SK-MEL-5 (cell line): ENCODE measurements at regions not wholly inside any gene's neighbourhood (a gene's known extent, or its start where the extent isn't known, plus 50 kb on each side); places are given as distances from the start of the nearest gene placed in this dataset.

Source experiments
- DNase-seq: peaks from one replicate; pipeline ENCODE4 v3.0.0-alpha.2; 2016; ENCODE audit warnings: low read depth, low spot score
- in situ Hi-C: cut with HindIII; loops from 2 replicates; pipeline ENCODE4 v1.10.0; 2016; ENCODE audit warnings: low sequenced_read_pairs, high pct_unique_total_duplicates, low pct_unique_long_range_greater_than_20kb

- no peak for DNase-seq
- in situ Hi-C loops = no loop called here
These were observed 314.4 kb upstream of the CDH7 start for GRCh38 chr18:65436430-65436829.

GRCh38 chr18:65435534-65435933 is 315.3 kb upstream of the CDH7 start:
- no peak for DNase-seq
- in situ Hi-C loops = no loop called here

DNA sequence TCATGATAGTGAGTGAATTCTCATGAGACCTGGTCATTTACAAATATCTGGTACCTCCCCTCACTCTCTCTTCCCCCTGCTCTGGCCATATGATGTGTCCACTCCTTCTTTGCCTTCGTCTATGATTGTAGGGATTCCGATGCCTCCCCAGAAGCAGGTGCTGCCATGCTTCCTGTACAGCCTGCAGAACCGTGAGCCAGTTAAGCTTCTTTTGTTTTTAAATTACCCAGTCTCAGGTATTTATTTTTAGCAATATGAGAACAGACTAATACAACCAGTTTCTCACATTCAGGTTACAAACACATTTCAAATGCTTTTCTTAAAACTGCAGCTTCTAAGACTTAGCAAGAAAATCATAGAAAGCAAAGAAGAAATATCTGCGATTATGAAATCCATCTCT is 321.2 kb upstream of the CDH7 start:
- in situ Hi-C loops = no loop called here
- no peak for DNase-seq

- DNase-seq = no peak
- in situ Hi-C loops = no loop called here
These were observed 325.4 kb upstream of the CDH7 start for GRCh38 chr18:65425366-65425765.

DNA sequence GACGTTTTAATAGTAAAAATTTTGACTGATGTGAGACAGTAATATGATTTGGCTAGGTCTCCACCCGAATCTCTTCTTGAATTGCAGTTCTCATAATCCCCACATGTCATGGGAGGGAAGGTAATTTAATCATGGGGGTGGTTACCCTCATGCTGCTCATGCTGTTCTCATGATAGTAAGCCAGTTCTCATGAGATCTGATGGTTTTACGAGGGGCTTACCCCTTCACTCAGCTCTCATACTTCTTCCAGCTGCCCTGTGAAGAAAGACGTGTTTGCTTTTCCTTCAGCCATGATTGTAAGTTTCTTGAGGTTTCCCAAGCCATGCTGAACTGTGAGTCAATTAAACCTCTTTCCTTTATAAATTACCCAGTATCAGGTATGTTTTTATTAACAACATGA is 327.0 kb upstream of the CDH7 start:
- in situ Hi-C loops = no loop called here
- no peak for DNase-seq

DNA sequence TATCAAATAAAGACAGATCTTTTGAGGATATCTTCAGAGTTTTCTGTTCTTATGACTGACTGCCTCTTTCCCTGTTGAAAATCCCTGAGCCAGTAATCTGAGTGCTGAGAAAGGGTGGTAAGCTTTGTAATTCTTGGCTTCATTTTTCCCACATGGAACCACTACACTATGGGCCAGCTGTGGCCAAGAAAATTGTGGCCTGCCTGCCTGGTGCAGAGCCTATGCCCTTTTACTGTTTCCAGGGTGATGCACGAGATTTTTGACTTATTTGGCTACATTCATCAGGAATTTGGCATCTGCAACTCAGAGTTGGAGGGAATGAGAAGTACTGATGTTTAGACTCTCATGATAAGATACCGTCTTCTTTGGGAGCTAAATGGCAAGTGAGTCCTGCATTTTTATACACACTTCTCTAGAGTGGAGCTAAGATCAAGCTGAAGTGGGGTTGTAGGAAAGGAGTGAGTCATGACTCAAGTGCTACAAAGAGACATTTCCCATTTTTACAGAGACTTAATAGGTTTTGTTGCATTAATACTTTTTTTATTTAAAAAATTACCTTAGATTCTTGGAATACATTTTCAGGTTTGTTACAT is 328.2 kb upstream of the CDH7 start:
- in situ Hi-C loops = no loop called here

DNA sequence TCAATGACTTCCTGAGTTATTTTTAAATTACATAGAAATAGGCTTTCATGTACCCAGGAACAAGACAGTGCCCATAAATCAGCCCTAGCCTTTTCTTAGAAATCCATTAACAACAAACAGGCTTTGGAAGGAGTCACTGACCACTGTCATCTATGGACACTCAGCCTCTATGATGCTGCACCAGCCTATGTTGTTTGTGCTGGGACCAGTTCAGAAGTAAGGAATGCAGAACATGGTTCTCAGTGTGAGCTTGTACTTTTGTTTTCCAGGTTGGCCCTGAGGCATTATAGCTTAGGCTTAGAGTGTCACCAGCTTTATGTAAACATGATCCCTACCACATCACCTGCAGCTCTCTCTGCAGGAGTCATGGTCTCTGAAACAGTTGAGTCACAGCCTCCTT is 335.7 kb upstream of the CDH7 start:
- in situ Hi-C loops = no loop called here
- DNase-seq = no peak

More for the DNA sequence above, 328.2 kb upstream of the CDH7 start:
- no peak for DNase-seq

DNA sequence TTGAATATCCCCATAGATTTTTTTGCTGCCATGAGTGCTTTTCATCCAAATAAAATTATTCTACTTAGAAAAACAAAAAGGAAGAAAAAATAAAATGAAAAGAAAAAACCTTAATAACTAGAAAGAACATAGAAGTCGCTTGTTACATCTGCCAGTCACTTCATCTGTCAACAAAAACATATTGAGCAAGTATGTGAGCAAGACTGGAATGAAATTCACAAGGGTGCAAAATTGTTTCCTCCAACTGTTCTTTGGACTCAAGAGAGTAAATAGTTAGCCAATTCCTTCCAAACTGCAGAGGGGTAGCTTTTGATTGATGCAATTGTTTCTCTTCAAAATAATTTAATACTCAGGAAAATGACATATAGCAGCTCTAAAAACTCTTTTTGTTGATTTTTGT is 336.3 kb upstream of the CDH7 start:
- DNase-seq = no peak
- in situ Hi-C loops = no loop called here

- no peak for DNase-seq
- in situ Hi-C loops = no loop called here
These were observed 339.8 kb upstream of the CDH7 start for GRCh38 chr18:65411061-65411460.

DNA sequence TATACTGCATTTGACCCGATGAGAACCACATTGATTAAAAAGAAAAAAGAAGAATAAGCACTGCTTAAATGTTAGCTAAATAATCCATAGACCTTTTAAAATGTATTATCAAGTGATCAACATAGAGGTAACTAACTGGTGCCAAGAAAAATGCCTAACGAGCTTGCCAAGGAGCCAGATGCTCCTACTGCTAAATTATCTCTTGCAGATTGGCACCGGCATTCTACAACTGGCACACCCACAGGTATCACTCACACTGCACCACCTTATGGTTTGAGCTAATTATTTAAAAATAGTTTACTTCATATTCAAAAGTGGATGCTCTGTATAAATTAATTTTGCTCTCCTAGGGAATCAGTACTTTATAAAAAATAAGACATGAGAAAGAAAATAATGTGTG is 341.6 kb upstream of the CDH7 start:
- in situ Hi-C loops = no loop called here
- no peak for DNase-seq

- in situ Hi-C loops = no loop called here
- no peak for DNase-seq
These were observed 347.3 kb upstream of the CDH7 start for GRCh38 chr18:65403534-65403933.

DNA sequence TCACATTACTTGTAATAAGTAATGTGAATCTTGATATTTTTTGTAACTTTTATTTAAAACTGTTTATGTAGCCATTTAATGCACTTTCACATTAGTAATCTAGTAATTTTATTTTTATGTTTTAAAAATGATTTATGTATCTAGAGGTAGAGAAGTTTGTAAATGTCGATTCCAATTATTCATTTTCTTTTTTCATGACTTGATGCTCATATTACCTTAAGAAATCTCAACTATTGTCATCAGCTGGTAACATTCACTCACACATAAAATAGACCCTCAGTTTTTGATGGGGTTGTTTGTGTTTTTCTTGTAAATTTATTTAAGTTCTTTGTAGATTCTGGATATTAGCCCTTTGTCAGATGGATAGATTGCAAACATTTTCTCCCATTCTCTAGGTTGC is 351.7 kb upstream of the CDH7 start:
- DNase-seq = no peak
- in situ Hi-C loops = no loop called here

- no peak for DNase-seq
- in situ Hi-C loops = no loop called here
These were observed 352.3 kb upstream of the CDH7 start for GRCh38 chr18:65398347-65399075.

- no peak for DNase-seq
- in situ Hi-C loops = no loop called here
These were observed 369.8 kb upstream of the CDH7 start for GRCh38 chr18:65380986-65381385.

GRCh38 chr18:65380571-65380970 is 370.2 kb upstream of the CDH7 start:
- in situ Hi-C loops = no loop called here
- no peak for DNase-seq

- in situ Hi-C loops = no loop called here
- DNase-seq = no peak
These were observed 377.9 kb upstream of the CDH7 start for GRCh38 chr18:65372904-65373303.

GRCh38 chr18:65365245-65365980 is 385.4 kb upstream of the CDH7 start:
- DNase-seq = no peak
- in situ Hi-C loops = no loop called here

- DNase-seq = no peak
- in situ Hi-C loops = no loop called here
These were observed 386.7 kb upstream of the CDH7 start for GRCh38 chr18:65363911-65364632.
